ENCODE measurements at regions not wholly inside any gene's neighbourhood (a gene's known extent, or its start where the extent isn't known, plus 50 kb on each side); places are given as distances from the start of the nearest gene placed in this dataset.

GRCh38 chr21:15224346-15225086, 159.7 kb upstream of the NRIP1 start:
- no peaks in the 10 kb centered on the region for H3K79me2 ChIP-seq (ENCODE audit: control insufficient read depth, insufficient read depth, low read length)
- H3K27me3 ChIP-seq (replicated peaks in 1 of 2; ENCODE audit: control insufficient read depth in 2 of 2, insufficient read depth in 2 of 2, low read length in 1 of 2): no peaks in the 10 kb centered on the region
- H3K4me3 ChIP-seq: no peak overlapping the region
- H4K20me1 ChIP-seq (ENCODE audit: control insufficient read depth, insufficient read depth): no peaks in the 10 kb centered on the region
- BruUV-seq (replicated peaks): no TSS peak
- intact Hi-C loops (cut with micrococcal nuclease; ENCODE audit: unreplicated experiment) (no loop called here), in situ Hi-C loops (cut with MboI) (no loop called here)
- RAD21 ChIA-PET (ENCODE audit: unreplicated experiment): no interaction called here
- ATAC-seq (no peak), DNase-seq (ENCODE audit: low read depth, low spot score) (no peak), FAIRE-seq (no peak)
- no peak overlapping the region for H3K27ac ChIP-seq (ENCODE audit: control insufficient read depth, insufficient read depth)
- POLR2A ChIA-PET: no interaction called here
- SMC1A ChIA-PET (ENCODE audit: uncharacterized antibody, unreplicated experiment): no interaction called here
- no peak for TF ChIP-seq EP300 (IDR thresholded peaks at IDR 0.05; ENCODE audit: borderline replicate concordance in 1 of 2, control insufficient read depth in 1 of 2, low read depth in 2 of 2, low read length in 2 of 2)
- no peak for TF ChIP-seq CEBPZ (IDR thresholded peaks at IDR 0.05; ENCODE audit: low read depth, low read length)
- TF ChIP-seq HCFC1 (IDR thresholded peaks at IDR 0.05; ENCODE audit: low read length): no peak
- TF ChIP-seq HDAC2 (IDR thresholded peaks at IDR 0.05): no peak
- TF ChIP-seq NRF1 (conservative IDR thresholded peaks at IDR 0.05; ENCODE audit: low read depth, low read length): no peak
- TF ChIP-seq, protein P1, sequence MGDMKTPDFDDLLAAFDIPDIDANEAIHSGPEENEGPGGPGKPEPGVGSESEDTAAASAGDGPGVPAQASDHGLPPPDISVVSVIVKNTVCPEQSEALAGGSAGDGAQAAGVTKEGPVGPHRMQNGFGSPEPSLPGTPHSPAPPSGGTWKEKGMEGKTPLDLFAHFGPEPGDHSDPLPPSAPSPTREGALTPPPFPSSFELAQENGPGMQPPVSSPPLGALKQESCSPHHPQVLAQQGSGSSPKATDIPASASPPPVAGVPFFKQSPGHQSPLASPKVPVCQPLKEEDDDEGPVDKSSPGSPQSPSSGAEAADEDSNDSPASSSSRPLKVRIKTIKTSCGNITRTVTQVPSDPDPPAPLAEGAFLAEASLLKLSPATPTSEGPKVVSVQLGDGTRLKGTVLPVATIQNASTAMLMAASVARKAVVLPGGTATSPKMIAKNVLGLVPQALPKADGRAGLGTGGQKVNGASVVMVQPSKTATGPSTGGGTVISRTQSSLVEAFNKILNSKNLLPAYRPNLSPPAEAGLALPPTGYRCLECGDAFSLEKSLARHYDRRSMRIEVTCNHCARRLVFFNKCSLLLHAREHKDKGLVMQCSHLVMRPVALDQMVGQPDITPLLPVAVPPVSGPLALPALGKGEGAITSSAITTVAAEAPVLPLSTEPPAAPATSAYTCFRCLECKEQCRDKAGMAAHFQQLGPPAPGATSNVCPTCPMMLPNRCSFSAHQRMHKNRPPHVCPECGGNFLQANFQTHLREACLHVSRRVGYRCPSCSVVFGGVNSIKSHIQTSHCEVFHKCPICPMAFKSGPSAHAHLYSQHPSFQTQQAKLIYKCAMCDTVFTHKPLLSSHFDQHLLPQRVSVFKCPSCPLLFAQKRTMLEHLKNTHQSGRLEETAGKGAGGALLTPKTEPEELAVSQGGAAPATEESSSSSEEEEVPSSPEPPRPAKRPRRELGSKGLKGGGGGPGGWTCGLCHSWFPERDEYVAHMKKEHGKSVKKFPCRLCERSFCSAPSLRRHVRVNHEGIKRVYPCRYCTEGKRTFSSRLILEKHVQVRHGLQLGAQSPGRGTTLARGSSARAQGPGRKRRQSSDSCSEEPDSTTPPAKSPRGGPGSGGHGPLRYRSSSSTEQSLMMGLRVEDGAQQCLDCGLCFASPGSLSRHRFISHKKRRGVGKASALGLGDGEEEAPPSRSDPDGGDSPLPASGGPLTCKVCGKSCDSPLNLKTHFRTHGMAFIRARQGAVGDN (IDR thresholded peaks at IDR 0.05): no peak
- no peak for TF ChIP-seq MLLT1 (IDR thresholded peaks at IDR 0.05)
- no peak for TF ChIP-seq POLR2AphosphoS5 (IDR thresholded peaks at IDR 0.05; ENCODE audit: low read length)
- no peak for TF ChIP-seq CREM (IDR thresholded peaks at IDR 0.05; ENCODE audit: low read depth)
- no peak for TF ChIP-seq SIX5 (IDR thresholded peaks at IDR 0.05; ENCODE audit: low read depth, low read length, severe bottlenecking)
- TF ChIP-seq RUNX3 (IDR thresholded peaks at IDR 0.05; ENCODE audit: low read length): no peak
- CTCF ChIA-PET: no interaction called here
- H2AFZ ChIP-seq (ENCODE audit: control insufficient read depth, low read depth, low read length): no peak overlapping the region
- no peaks in the 10 kb centered on the region for H3K36me3 ChIP-seq (ENCODE audit: control insufficient read depth in 2 of 2, insufficient read depth in 2 of 2, low read length in 1 of 2)
- no peak overlapping the region for H3K4me2 ChIP-seq (ENCODE audit: control insufficient read depth, insufficient read depth)
- no peak overlapping the region for H3K9ac ChIP-seq (ENCODE audit: control insufficient read depth, insufficient read depth, low read length)
- H3K9me3 ChIP-seq (replicated peaks; ENCODE audit: control insufficient read depth, insufficient read depth, low read length): no peaks in the 10 kb centered on the region
- WGBS (ENCODE audit: insufficient coverage, insufficient replicate concordance, low lambda C conversion rate, missing lambda C conversion rate): 8% methylated on average over 6 of the region's 6 CpGs
- no peaks in the 10 kb centered on the region for H3K4me1 ChIP-seq (ENCODE audit: control insufficient read depth, insufficient read depth, low read length)
